ENCODE measurements at regions not wholly inside any gene's neighbourhood (a gene's known extent, or its start where the extent isn't known, plus 50 kb on each side); places are given as distances from the start of the nearest gene placed in this dataset.

DNA sequence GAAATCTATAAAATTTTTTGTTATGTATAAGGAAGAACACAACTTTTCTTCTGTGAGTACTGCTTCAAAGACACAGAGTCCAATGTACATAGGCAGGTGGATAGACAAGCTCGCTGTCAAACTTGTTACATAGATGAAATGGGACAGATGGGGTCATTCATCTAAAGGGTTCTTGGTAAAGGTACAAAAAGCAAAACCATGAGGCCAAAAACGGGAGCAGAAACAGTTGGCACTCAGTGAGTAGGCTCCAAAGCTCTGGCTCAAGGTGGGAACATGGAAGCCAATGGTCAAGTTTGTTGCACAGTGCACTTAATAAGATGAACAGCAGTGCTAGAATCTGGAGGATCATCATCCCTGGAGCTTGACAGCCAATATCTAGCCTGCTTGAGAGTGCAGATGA, 979.0 kb upstream of the EEF2KMT start:
- Histone ChIP-seq H3K4me1 (no peaks in the 10 kb centered on the region), H3K27me3 (no peaks in the 10 kb centered on the region), H3K9me3 (no peaks in the 10 kb centered on the region), H3K4me3 (no peak overlapping the region), H3K27ac (no peak overlapping the region), H3K36me3 (no peaks in the 10 kb centered on the region)
- TF ChIP-seq, protein P1, sequence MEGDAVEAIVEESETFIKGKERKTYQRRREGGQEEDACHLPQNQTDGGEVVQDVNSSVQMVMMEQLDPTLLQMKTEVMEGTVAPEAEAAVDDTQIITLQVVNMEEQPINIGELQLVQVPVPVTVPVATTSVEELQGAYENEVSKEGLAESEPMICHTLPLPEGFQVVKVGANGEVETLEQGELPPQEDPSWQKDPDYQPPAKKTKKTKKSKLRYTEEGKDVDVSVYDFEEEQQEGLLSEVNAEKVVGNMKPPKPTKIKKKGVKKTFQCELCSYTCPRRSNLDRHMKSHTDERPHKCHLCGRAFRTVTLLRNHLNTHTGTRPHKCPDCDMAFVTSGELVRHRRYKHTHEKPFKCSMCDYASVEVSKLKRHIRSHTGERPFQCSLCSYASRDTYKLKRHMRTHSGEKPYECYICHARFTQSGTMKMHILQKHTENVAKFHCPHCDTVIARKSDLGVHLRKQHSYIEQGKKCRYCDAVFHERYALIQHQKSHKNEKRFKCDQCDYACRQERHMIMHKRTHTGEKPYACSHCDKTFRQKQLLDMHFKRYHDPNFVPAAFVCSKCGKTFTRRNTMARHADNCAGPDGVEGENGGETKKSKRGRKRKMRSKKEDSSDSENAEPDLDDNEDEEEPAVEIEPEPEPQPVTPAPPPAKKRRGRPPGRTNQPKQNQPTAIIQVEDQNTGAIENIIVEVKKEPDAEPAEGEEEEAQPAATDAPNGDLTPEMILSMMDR (IDR thresholded peaks at IDR 0.05) = no peak
- TF ChIP-seq POLR2A (IDR thresholded peaks at IDR 0.05) (no peak), POLR2AphosphoS5 (IDR thresholded peaks at IDR 0.05; ENCODE audit: insufficient read depth in 1 of 2, low read depth in 1 of 2) (no peak)
- DNase-seq (ENCODE audit: extremely low spot score in 2 of 2) = no peak
- intact Hi-C loops (cut with DNase I) = no loop called here

DNA sequence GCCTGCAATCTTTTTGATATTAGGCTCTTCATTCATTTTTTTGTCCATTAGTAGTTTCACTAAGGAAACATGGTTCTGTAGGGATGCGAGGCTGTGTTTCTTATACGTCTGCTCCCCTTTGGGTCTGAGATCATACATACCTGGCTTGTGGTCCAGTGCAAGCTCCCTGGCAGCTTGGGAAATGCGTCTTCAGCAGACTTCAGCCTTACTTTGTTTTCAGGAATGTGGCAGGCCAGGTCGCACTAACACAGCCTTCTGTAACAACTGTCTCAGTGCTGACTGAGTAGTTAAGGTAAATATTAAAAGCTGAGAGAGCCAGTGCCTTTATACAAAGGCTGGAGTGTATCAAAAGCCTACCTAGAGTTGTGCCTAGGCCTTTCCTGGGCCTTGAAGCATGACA, 970.5 kb upstream of the EEF2KMT start:
- Histone ChIP-seq H3K27ac (no peak overlapping the region), H3K9me3 (no peaks in the 10 kb centered on the region), H3K36me3 (no peaks in the 10 kb centered on the region), H3K4me1 (no peaks in the 10 kb centered on the region), H3K27me3 (no peaks in the 10 kb centered on the region), H3K4me3 (no peak overlapping the region)
- no peak for TF ChIP-seq POLR2AphosphoS5 (IDR thresholded peaks at IDR 0.05; ENCODE audit: insufficient read depth in 1 of 2, low read depth in 1 of 2)
- TF ChIP-seq, protein P1 (IDR thresholded peaks at IDR 0.05) = no peak
- no peak for TF ChIP-seq POLR2A (IDR thresholded peaks at IDR 0.05)
- intact Hi-C loops (cut with DNase I) = no loop called here
- DNase-seq (ENCODE audit: extremely low spot score in 2 of 2) = no peak

DNA sequence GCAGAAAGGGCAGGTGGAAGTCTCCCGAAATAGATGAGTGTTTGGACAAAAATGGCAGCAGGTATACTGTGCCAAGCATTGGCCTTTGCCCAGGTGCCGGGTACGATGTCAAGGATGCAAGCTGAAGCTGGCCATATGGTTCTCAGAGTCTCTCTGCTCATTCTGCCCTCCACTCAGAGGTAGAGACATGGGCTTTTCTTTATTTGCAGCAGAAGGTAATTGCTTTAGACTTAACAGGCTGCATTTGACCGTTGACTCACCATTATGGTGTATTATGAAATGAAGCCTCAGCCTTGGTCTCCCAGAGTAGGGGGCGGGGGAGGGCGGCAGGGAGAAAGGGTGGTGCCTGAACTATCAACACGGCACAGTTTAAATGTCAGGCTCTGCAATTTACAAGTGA, 969.1 kb upstream of the EEF2KMT start:
- Histone ChIP-seq H3K36me3 (no peaks in the 10 kb centered on the region), H3K9me3 (no peaks in the 10 kb centered on the region), H3K4me3 (no peak overlapping the region), H3K4me1 (no peaks in the 10 kb centered on the region), H3K27me3 (no peaks in the 10 kb centered on the region), H3K27ac (no peak overlapping the region)
- TF ChIP-seq, protein P1 (IDR thresholded peaks at IDR 0.05) = no peak
- no peak for TF ChIP-seq POLR2A (IDR thresholded peaks at IDR 0.05)
- no peak for DNase-seq (ENCODE audit: extremely low spot score in 2 of 2)
- intact Hi-C loops (cut with DNase I) = no loop called here

DNA sequence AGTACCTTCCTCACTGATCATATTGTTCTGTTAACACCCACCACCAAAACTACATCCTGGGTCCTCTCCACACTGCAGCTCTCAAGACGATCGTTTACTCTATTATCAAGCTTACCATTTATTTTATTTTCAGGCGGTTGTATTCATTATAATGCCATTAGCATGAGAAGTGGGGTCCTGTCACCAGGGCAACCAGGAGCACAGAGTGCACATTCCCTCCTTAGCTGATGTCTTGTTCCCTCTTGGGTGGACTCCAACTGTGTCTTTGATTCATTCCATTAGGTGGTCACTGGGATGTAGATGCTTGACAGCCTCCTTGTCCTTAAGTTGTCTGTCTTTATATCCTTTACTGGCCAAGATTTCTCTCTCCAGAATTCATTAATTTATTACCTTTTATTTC, 965.9 kb upstream of the EEF2KMT start:
- no peak overlapping the region for H3K27ac ChIP-seq
- intact Hi-C loops (cut with DNase I) = no loop called here
- no peaks in the 10 kb centered on the region for H3K36me3 ChIP-seq
- DNase-seq (ENCODE audit: extremely low spot score in 2 of 2) = no peak
- H3K4me3 ChIP-seq = no peak overlapping the region
- H3K9me3 ChIP-seq = no peaks in the 10 kb centered on the region
- TF ChIP-seq, protein P1 (IDR thresholded peaks at IDR 0.05) = no peak
- no peak for TF ChIP-seq POLR2A (IDR thresholded peaks at IDR 0.05)
- no peak for TF ChIP-seq POLR2AphosphoS5 (IDR thresholded peaks at IDR 0.05; ENCODE audit: insufficient read depth in 1 of 2, low read depth in 1 of 2)
- no peaks in the 10 kb centered on the region for H3K27me3 ChIP-seq
- no peaks in the 10 kb centered on the region for H3K4me1 ChIP-seq

DNA sequence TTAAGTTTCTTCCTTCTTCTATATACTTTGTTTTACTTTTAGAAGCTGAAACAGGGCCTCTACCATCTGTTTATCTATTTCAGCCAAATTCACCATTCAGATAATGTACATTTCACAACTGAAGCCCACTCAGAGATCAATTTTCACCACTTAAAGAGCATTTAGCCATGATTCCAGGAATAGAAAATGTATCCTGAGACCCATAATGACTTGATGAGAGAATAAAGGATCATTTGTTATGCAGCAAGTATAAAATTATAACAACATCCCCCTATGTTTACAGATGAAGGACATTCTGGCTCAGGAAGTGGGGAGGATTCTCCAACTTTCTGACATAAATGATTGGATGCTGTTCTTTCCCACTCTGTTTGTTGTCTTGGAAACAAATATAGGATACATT, 962.1 kb upstream of the EEF2KMT start:
- Histone ChIP-seq H3K9me3 (no peaks in the 10 kb centered on the region), H3K36me3 (no peaks in the 10 kb centered on the region), H3K4me1 (no peaks in the 10 kb centered on the region), H3K27me3 (no peaks in the 10 kb centered on the region), H3K4me3 (no peak overlapping the region), H3K27ac (no peak overlapping the region)
- no peak for DNase-seq (ENCODE audit: extremely low spot score in 2 of 2)
- intact Hi-C loops (cut with DNase I) = no loop called here
- TF ChIP-seq POLR2A (IDR thresholded peaks at IDR 0.05) = no peak
- TF ChIP-seq, protein P1 (IDR thresholded peaks at IDR 0.05) = no peak
- TF ChIP-seq POLR2AphosphoS5 (IDR thresholded peaks at IDR 0.05; ENCODE audit: insufficient read depth in 1 of 2, low read depth in 1 of 2) = no peak

All from vagina (tissue), 2 donors.